Epithelial cell of esophagus (primary cell): ENCODE measurements at regions not wholly inside any gene's neighbourhood (a gene's known extent, or its start where the extent isn't known, plus 50 kb on each side); places are given as distances from the start of the nearest gene placed in this dataset.
"Not testable (repeated sequence)": the region's sequence is repeated elsewhere in the genome, so short reads cannot be mapped to it uniquely, and the experiment has no call there.

Experiments
- DNase-seq: peaks from one replicate; pipeline ENCODE4 v3.0.0; 2010; ENCODE audit warnings: low read depth
- H3K4me3 ChIP-seq: 2 replicates; pipeline ENCODE4 v1.5.1; 2011; ENCODE audit warnings: mild to moderate bottlenecking, low read length, control low read depth
- CTCF ChIP-seq: IDR thresholded peaks from 2 replicates; pipeline ENCODE4 v1.5.1; 2011; ENCODE audit warnings: low read depth, mild to moderate bottlenecking, low read length, control low read depth, inconsistent platforms; ENCODE audit not compliant: insufficient read depth; ENCODE audit errors: missing control alignments

GRCh38 chrX:144185197-144185596 is 301.3 kb downstream of the UBE2NL start:
- H3K4me3 ChIP-seq, DNase-seq: not testable (repeated sequence)

GRCh38 chrX:144188489-144188888 is 304.6 kb downstream of the UBE2NL start:
- H3K4me3 ChIP-seq, DNase-seq: not testable (repeated sequence)

GRCh38 chrX:144197057-144197456 is 313.2 kb downstream of the UBE2NL start:
- not testable (repeated sequence) for H3K4me3 ChIP-seq, DNase-seq

GRCh38 chrX:144202726-144203125 is 318.9 kb downstream of the UBE2NL start:
- DNase-seq, H3K4me3 ChIP-seq: not testable (repeated sequence)

GRCh38 chrX:144208360-144209024 is 324.6 kb downstream of the UBE2NL start:
- not testable (repeated sequence) for DNase-seq, H3K4me3 ChIP-seq

GRCh38 chrX:144214651-144215050 is 330.8 kb downstream of the UBE2NL start:
- no peak overlapping the region for H3K4me3 ChIP-seq
- no peak for TF ChIP-seq CTCF
- DNase-seq = no peak

GRCh38 chrX:144219035-144219434 is 335.2 kb downstream of the UBE2NL start:
- DNase-seq = peak; percentile 17
- TF ChIP-seq CTCF = no peak
- no peak overlapping the region for H3K4me3 ChIP-seq

GRCh38 chrX:144231116-144231785 is 347.4 kb downstream of the UBE2NL start:
- not testable (repeated sequence) for DNase-seq, H3K4me3 ChIP-seq

- no peak for DNase-seq
- no peak for TF ChIP-seq CTCF
Observed at GRCh38 chrX:144253356-144253755, 369.5 kb downstream of the UBE2NL start.

GRCh38 chrX:144259054-144259453 is 375.2 kb downstream of the UBE2NL start:
- no peak for DNase-seq
- no peak for TF ChIP-seq CTCF
- H3K4me3 ChIP-seq = no peak overlapping the region

More at GRCh38 chrX:144253356-144253755, 369.5 kb downstream of the UBE2NL start:
- H3K4me3 ChIP-seq = no peak overlapping the region
